ENCODE measurements at regions not wholly inside any gene's neighbourhood (a gene's known extent, or its start where the extent isn't known, plus 50 kb on each side); places are given as distances from the start of the nearest gene placed in this dataset.

DNA sequence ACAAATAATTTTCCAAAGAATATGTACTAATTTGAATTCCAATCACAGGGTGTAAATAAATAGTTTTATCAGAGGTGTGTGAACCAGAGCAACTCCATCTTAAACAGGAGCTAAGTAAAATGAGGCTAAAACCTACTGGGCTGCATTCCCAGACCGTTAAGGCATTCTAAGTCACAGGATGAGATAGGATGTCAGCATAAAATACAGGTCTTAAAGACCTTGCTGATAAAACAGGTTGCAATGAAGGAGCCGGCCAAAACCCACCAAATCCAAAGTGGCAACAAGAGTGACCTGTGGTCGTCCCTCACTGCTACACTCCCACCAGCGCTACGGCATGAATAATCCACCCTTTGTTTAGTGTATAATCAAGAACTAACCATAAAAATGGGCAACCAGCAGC, 291.7 kb upstream of the SEMA3D start:
- no peak for DNase-seq

DNA sequence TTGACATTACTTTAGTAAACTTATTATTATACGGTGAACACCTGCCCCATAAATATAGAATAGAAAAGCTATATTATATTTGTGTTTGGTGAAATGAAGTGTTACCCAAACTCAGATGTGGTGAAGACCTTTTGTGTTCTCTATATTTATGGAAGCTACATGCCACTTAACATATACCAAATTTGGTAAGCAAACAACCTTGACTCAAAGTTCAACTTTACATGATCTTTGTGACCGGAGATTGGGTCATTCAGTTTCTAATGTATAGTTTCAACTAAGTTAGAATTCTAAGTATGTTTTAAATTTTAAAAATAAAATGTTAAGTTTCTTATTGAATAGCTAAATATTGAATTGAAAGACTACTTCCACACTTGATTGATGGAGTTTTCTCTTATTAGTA, 288.6 kb upstream of the SEMA3D start:
- DNase-seq, result no peak

GRCh38 chr7:85475071-85475470, 288.2 kb upstream of the SEMA3D start:
- DNase-seq, result no peak

DNA sequence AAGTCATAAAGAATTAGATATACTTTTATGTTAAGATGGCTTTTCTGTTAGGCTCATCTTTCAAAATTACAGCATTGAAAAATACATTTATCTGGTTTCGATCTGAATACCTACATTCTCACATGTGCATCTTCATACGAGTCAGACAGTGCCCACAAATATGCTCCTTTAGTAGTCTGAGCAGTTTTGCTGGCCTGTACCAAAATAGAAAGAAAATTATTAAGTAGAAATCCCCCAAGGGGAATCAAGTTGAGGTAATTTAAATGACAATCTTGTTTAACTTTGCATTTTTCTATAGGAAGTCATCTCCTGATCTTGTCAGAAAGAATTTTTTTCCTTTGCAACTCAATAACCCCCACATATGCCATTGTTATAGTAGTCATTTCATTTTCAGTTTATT, 287.4 kb upstream of the SEMA3D start:
- no peak for DNase-seq

GRCh38 chr7:85471740-85472139, 284.9 kb upstream of the SEMA3D start:
- no peak for DNase-seq

DNA sequence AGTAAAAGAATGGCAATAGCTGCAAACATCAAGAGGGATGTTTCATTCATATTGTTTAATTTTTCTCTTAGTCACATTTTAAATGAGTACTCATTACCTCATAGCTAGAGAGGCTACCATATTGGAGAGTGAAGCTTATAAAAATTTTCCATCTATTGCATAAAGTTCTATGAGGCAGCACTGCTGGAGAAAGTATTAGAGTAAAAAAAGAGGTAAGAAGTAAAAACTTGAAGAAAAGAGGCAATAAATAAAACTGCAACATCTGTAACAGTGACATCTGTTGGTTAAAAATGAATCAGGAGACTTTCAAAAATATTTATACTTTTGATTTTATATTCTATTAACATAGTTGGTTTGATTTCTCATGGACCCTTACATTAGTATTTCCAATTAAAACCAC, 284.5 kb upstream of the SEMA3D start:
- DNase-seq, result no peak

GRCh38 chr7:85469446-85470010, 282.7 kb upstream of the SEMA3D start:
- no peak for DNase-seq

GRCh38 chr7:85464042-85464651, 277.3 kb upstream of the SEMA3D start:
- no peak for DNase-seq

DNA sequence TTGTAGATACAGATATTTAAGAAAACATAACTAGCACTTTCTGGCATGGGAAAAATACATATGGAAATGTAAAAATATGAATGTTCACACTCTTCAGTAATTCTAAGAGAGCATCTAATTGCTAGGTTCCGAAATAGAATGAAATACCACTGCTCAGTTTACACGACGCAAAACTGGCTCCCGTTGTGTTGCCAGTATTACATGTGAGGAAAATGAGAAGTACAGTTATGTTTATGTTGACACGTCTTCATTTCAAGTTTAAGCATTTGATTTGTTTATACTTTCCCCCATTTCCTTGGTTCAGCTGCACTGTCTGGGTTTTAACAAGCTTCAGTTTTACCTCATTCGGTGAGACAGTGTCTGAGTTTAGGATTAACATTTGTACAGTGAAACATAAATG, 275.8 kb upstream of the SEMA3D start:
- no peak for DNase-seq

- DNase-seq, result no peak
These were observed 271.1 kb upstream of the SEMA3D start for GRCh38 chr7:85457911-85458310.

DNA sequence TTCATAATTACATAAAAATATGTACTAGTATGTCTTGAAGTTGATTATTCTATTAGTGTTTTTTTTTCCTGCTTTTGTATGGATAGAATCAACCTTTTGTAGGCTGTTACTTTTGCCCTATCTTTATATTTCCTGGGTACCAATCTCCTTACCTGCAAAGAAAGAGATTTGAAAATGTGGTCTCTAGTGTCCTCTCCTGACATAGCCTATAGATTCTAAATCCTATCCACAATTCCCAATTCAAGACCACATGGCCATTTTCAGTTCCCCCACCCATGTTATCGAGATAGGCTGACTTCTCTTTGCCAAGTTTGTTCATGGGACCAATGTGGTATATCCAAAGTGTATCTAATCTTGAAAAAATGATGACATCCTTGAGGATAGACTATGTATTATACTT, 269.4 kb upstream of the SEMA3D start:
- DNase-seq, result no peak

DNA sequence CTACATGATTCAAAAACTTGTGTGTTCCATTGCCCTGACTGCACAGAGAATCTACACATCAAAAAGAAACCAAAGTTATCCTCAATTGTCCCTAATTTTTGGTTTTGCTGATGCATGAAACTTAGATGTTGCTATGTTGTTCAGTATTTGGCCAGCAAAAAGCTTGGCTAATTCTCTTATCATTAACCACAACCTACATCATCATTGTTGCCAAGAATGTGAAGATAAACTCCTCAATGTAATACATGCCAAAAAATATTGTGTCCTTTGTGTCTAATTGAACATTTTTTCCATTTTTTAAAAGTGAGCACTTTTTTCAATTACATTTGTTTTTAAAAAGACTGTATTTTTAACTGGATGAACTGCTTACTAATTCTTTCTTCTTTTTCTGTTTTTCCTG, 268.0 kb upstream of the SEMA3D start:
- no peak for DNase-seq

DNA sequence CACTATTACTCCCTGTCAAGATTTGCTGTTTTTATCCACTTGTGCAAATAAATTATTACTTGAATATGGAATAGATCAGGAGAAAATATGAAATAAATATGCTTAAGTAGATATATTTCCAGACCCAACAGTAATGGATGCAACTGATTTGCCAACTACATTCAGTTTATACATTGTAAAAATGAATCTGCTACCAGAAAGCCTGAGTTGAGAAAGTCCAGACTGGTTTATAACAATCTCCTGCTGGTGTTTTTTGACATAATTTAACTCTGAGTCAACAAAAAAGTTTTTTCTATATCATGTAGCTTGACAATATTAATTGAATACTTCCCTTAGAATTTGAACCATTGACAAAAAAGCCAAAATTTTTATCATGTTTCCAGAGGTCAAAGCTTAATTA, 265.8 kb upstream of the SEMA3D start:
- no peak for DNase-seq

GRCh38 chr7:85449478-85449877, 262.6 kb upstream of the SEMA3D start:
- DNase-seq, result no peak

- no peak for DNase-seq
These were observed 260.1 kb upstream of the SEMA3D start for GRCh38 chr7:85447004-85447403.

GRCh38 chr7:85426487-85426960, 239.7 kb upstream of the SEMA3D start:
- DNase-seq, result no peak

- DNase-seq, result no peak
These were observed 237.4 kb upstream of the SEMA3D start for GRCh38 chr7:85424298-85424697.

GRCh38 chr7:85423209-85423895, 236.5 kb upstream of the SEMA3D start:
- no peak for DNase-seq

DNA sequence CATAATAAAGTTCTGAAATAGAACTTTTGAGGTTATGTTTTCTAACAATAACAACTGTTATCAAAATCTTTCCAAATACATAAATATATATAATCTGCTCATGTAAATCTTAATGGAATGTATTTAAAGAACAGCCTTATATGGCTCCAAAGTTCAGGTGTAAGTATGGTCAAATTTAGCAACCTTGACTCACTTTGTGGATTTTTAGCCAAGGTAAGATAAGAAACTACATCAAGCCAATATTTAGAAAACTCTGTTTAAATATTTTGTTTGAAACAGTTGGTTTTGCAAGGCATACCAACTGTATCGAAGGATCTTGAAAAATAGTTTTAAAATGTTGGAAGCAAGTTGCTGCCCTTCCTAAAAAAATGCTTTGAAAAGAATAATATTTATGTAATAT, 228.9 kb upstream of the SEMA3D start:
- DNase-seq, result no peak

GRCh38 chr7:85413718-85414117, 226.9 kb upstream of the SEMA3D start:
- DNase-seq, result no peak

DNA sequence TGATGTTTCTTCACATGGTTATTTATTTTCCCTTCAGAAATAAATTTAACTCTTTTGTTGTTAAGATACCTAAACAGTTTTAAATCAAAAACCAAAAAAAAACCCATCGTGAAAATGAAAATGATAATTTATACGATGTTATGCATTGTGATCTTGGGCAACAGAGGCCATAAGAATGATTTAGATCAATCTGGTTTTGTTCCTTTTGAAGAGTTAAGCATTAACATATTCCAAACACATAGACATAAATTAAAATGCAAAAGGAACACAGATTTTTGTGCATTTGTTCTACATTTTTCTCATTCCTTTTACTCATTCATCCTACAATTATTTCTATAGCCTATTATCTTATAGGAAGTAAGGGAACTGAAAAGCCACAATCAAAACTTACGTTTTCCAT, 226.1 kb upstream of the SEMA3D start:
- no peak for DNase-seq

DNA sequence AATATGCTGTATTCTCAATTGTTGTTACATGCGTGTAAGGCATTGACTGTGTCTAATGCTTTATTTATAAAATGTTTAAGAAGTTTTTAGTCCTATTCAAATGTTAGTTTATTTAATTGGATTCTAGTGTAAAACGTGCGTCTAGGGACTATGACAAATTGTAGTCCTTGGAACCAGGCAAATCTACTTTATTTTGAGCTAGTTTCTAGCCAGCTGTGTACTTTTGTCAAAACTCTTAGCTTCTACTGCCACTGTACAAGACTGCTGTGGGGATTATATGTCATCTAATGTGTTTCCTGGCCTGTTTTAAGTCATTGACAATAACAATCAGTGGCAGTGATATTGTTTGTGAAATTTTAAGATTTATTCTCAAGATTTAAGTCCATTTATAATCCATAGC, 220.5 kb upstream of the SEMA3D start:
- no peak for DNase-seq

GRCh38 chr7:85405016-85405902, 218.4 kb upstream of the SEMA3D start:
- no peak for DNase-seq

- DNase-seq, result no peak
These were observed 209.8 kb upstream of the SEMA3D start for GRCh38 chr7:85396676-85397075.
